ENCODE measurements at regions not wholly inside any gene's neighbourhood (a gene's known extent, or its start where the extent isn't known, plus 50 kb on each side); places are given as distances from the start of the nearest gene placed in this dataset.

GRCh38 chr10:78614744-78615143, 454.0 kb upstream of the ZMIZ1 start:
- TF ChIP-seq FOXM1 (IDR thresholded peaks at IDR 0.05; ENCODE audit: borderline replicate concordance) (no peak), ZNF384 (IDR thresholded peaks at IDR 0.05) (no peak), ARNT (IDR thresholded peaks at IDR 0.05) (no peak), PKNOX1 (IDR thresholded peaks at IDR 0.05) (no peak), BHLHE40 (IDR thresholded peaks at IDR 0.05; ENCODE audit: borderline replicate concordance) (no peak), L3MBTL2 (conservative IDR thresholded peaks at IDR 0.05) (no peak), NFRKB (IDR thresholded peaks at IDR 0.05) (no peak), HDGF (IDR thresholded peaks at IDR 0.05; ENCODE audit: borderline replicate concordance) (no peak), SP1 (IDR thresholded peaks at IDR 0.05) (no peak)

Data from HEK293T (cell line).